ENCODE measurements at regions not wholly inside any gene's neighbourhood (a gene's known extent, or its start where the extent isn't known, plus 50 kb on each side); places are given as distances from the start of the nearest gene placed in this dataset.

- no peak overlapping the region for H3K27ac ChIP-seq
- no peak for TF ChIP-seq ZFX (IDR thresholded peaks at IDR 0.05)
- TF ChIP-seq CTCF (conservative IDR thresholded peaks at IDR 0.05): no peak
Observed at GRCh38 chr5:99109894-99110293, 181.1 kb upstream of the CHD1 start.

- TF ChIP-seq CTCF (conservative IDR thresholded peaks at IDR 0.05): no peak
- TF ChIP-seq ZFX (IDR thresholded peaks at IDR 0.05): no peak
- no peak overlapping the region for H3K27ac ChIP-seq
Observed at GRCh38 chr5:99105216-99105615, 176.4 kb upstream of the CHD1 start.

DNA sequence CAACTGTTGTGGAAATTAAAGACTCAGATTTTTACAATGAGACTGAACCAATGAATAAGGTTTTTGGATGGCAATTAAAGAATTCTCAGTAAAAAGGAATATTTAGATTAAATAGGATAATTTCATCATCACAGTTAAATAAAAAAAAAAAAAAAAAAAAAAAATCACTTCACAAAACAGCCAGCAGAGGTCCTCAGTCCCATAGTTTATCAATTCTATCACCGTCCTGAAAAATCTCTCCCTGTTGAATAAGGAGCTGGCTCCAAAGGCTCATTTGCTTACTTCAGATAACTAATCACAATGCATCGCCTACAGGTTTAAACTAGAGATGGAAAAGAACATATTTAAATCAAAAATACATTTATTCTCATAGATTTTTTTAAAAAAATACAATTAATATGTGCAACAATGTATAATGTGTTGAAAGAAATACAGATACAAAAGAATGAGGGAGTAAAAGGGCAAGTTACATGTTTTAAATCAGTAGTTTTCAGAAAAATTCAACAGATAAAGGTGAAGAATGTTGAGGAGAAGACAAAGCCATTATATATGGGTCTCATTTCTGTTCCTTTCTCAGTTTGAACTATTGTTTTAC is 175.8 kb upstream of the CHD1 start:
- no peak for TF ChIP-seq ZFX (IDR thresholded peaks at IDR 0.05)
- peak; percentile 77 for TF ChIP-seq CTCF (conservative IDR thresholded peaks at IDR 0.05)
- H3K27ac ChIP-seq: no peak overlapping the region

DNA sequence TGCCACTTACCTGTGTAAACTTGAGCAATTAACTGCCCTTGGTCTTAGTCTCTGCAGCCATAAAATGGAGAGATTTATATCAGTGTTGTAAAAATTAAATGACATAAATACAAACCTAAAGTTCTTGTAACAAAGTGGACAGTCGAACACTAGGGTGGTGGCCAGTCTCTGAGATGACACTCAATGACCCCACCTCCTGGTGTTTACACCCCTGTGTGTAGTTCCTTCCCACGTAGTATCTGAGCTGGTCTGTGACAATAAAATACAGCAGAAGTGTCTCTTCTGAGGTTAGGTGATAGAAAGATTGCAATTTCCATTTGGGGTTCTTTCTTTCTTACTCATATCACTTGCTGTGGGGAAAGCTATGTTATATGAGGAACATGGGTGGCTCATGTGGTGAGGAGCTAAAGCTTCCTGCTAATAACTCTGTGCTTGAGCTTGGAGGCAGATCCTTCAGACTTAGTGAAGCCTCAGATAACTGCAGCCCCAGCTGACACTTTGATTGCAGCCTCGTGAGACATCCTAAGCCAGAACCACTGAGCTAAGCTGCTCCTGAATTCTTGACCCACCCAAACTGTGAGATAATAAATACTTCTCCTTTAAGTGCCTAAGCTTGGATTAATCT is 173.4 kb upstream of the CHD1 start:
- TF ChIP-seq ZFX (IDR thresholded peaks at IDR 0.05) (no peak), CTCF (conservative IDR thresholded peaks at IDR 0.05) (no peak)

DNA sequence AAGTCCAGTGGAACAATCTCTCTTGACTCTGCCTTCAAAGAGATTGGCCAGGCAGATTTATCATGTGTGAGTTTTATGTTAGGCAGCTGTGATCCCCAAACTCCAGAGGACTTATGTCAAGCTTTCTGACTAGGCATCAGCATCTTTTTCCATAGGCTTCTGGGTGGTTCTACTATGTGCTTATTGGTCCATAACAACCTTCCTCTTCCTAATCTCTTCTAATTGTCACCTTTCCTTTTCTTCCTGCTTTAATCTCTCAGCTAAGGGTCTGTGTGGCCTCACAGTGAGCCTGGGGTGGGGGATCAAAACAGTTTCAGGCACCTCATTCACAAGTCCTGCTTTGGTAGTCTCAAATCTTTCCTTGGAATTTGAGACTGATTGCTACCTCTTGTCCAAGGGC is 170.9 kb upstream of the CHD1 start:
- H3K27ac ChIP-seq: no peak overlapping the region
- TF ChIP-seq ZFX (IDR thresholded peaks at IDR 0.05) (no peak), CTCF (conservative IDR thresholded peaks at IDR 0.05) (no peak)

More for the DNA sequence above, 173.4 kb upstream of the CHD1 start:
- H3K27ac ChIP-seq: no peak overlapping the region

DNA sequence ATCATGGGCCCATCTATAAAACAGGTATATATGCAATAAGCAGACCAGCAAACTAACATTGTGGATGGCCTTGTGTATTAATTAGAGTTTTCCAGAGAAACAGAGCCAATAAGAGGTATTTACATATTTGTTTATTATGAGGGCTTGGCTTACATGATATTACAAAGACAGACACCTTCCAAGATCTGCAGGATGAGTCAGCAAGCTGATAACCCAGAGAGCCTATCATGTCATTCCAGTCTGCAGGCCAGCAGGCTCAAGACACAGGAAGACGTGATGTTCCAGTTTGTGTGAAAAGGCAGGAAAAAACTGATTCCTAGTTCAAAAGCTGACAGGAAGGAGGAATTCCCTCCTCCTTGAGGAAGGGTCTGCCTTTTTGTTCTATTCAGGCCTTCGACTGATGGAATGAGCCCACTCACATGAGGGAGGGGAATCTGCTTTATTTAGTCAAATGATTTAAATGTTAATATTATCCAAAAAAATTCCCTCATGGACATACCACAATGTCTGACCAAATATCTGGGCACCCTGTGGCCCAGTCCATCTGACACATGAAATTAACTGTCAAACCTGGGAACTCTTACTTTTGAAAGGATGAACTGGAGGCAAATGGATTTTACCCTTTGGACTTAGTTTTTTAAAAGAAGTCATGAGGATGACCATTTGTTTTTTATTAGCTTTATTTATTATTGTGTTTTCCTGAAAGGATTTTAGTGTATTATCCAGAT is 161.2 kb upstream of the CHD1 start:
- no peak overlapping the region; the same call in 1 of the 2 replicates for H3K27ac ChIP-seq
- TF ChIP-seq ZFX (IDR thresholded peaks at IDR 0.05): no peak
- no peak for TF ChIP-seq CTCF (conservative IDR thresholded peaks at IDR 0.05)

GRCh38 chr5:99088309-99088708 is 159.5 kb upstream of the CHD1 start:
- no peak overlapping the region for H3K27ac ChIP-seq
- TF ChIP-seq CTCF (conservative IDR thresholded peaks at IDR 0.05) (no peak), ZFX (IDR thresholded peaks at IDR 0.05) (no peak)

Data from C4-2B (cell line).